Left ventricle myocardium superior (tissue), 1 donor: ENCODE measurements at regions not wholly inside any gene's neighbourhood (a gene's known extent, or its start where the extent isn't known, plus 50 kb on each side); places are given as distances from the start of the nearest gene placed in this dataset.
"Not testable (repeated sequence)": the region's sequence is repeated elsewhere in the genome, so short reads cannot be mapped to it uniquely, and the experiment has no call there.

ENCODE experiments used
- ATAC-seq: fragments of 200-7000 bp; cut with Tn5 transposase; one replicate; pipeline ENCODE4 v1.9.1; 2020; ENCODE audit warnings: mild to moderate bottlenecking, moderate library complexity
- DNase-seq: peaks from one replicate; pipeline ENCODE4 v3.0.0-alpha.2; 2020
- intact Hi-C: fragments of 100-400 bp; cut with micrococcal nuclease; formaldehyde crosslinking; loops from one replicate; pipeline ENCODE4 v1.11.0; 2022
- donor health status: DM: no; HTN: yes; CAD: no; lungs with severe emphysema.

DNA sequence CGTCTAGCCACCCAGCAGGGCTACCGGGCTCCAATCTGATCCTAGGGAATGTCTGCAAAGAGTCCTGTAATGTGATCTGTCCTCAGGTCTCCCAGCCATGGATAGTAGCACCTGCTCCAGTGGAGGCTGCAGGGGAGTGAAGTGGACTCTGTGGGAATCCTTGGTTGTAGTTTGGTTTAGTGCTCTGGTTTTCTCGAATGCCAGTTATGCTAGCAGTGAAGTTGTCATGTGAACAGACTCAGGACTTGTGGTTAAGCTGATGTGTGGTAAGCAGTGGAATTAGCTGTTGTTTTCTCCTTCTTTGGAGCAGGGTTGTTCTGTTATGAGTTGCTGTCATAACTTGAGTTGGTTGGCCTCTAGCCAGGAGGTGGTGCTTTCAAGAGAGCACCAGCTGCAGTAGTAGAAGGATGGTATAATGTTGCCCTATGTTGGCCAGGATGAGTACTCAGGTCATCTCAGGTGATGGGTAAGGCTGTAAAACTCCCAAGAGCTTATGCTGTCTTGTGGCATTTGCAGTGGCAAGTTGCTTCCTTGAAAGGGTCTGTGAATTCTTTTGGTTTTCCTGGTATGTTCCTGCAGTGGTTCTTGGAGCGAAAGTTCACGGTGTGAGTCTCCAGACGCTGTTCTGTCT, 390.2 kb downstream of the UTRN start:
- intact Hi-C loops: no loop called here
- DNase-seq: no peak
- ATAC-seq: no peak

DNA sequence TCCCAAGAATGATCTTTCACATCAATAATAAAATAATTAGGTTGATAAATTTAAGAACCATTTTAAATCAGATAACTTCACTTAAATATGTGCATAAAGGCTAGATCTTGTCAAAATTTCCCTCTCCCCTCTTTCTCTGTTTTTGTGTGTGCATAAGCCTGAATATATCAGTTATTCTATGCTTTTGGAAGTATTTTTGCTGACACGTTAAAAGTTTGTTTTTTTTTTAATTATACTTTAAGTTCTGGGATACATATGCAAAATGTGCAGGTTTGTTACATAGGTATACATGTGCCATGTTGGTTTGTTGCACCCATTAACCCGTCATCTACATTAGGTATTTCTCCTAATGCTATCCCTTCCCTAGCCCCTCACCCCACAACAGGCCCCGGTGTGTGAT, 391.2 kb downstream of the UTRN start:
- ATAC-seq, DNase-seq, intact Hi-C loops: not testable (repeated sequence)

DNA sequence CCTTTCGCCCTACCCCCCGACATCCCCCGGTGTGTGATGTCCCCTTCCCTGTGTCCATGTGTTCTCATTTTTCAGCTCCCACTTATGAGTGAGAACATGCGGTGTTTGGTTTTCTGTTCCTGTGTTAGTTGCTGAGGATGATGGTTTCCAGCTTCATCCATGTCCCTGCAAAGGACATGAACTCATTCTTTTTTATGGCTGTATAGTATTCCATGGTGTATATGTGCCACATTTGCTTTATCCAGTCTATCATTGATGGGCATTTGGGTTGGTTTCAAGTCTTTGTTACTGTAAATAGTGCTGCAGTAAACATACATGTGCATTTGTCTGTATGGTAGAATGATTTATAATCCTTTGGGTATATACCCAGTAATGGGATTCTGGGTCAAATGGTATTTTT, 392.1 kb downstream of the UTRN start:
- intact Hi-C loops, ATAC-seq, DNase-seq: not testable (repeated sequence)

DNA sequence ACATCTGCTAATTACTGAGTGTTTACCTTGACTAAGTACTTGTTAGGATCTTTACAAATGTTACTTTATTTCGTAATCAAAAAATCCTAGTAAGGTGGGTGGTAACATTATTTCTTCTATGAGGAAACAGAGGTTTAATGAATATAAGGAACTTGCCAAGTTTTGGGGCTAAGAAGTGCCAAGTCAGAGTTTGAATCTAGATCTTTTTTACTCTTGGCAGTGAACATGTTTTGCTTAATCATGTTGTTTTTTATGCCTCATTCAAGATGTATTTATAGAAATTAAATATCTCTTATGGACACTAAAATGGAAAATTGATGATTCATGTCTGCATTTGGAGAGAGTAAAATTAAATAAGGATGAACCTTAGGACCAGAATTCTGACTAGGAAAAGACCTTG, 393.7 kb downstream of the UTRN start:
- no peak for ATAC-seq
- intact Hi-C loops: no loop called here
- no peak for DNase-seq

DNA sequence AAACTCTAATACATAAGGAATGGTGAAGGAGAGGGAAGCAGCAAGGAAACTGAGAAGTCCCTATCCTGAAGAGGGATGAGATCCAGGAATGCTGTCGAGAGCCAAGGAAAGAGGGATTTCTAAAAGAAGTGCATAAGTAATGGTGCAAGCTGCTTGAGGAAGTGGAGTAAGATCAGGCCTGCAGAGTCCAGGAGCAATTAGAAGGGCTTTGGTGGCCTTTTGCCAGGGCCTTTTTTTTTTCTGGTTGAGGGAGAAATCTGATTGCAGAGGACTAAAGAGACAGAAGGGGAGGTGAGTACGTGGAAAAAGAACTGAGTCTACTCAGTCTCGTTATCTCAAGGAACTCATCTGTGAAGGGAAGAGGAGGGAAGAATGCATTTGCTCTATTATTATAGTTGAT, 396.2 kb downstream of the UTRN start:
- intact Hi-C loops: no loop called here

DNA sequence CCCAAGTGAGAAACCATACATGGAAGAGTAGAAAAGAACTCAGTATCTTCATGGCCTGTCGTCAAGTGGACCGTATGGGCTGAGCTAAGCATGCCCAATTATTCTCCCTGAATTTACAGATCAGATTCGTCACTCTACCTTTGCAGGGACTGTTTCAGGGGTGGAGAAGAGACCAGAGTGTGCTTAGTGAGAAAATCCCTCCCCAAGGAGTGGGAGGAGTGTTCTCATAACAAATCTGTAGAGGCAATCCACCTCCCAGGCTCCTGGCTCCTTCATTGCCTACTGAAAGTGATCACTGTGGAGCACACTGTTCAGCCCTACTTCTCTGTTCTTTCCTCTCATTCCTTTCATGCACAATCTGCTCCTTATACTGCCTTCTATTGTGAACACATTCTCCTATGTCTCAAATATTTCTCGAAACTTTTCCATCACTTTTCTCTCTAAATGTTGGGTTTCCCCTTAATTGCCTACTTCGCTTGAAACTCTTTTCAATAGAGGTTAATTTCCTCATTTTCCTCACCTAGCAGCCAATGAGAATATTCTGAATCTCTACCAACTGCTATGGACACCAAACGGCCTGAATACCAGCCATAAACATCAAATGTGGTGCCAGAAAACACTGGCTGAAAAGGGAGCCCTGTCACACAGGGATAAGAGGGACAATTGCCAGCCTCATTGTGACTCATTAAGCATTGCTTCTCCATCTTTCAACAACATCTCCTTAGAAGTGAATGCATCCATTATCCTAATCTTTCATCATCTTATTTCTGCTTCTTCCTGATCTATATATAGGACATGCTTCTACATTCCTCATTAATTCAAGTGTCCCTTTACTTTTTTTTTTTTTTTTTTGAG, 398.3 kb downstream of the UTRN start:
- DNase-seq (no peak), ATAC-seq (no peak)
- intact Hi-C loops: no loop called here

More for the DNA sequence above, 396.2 kb downstream of the UTRN start:
- DNase-seq (no peak), ATAC-seq (no peak)

DNA sequence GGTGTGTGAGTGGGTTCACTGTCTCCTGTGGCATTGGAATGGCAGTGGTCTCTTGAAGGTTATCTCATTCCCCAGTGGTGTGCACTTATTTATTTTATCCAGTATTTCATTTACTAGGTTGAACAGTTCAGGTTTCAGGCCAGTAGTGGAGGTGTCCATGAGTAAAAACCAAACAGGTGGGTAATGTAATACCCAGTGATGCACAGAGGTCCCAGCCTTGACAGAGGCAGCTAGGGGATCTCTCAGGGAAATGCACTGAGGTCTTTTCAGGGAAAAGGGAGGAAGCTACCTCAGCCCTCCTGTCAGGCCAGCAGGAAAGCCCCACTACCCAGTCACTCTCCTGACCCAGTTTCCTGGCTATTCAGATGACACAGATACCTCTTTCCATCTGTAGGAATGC, 403.6 kb downstream of the UTRN start:
- ATAC-seq (no peak), DNase-seq (no peak)
- intact Hi-C loops: no loop called here

DNA sequence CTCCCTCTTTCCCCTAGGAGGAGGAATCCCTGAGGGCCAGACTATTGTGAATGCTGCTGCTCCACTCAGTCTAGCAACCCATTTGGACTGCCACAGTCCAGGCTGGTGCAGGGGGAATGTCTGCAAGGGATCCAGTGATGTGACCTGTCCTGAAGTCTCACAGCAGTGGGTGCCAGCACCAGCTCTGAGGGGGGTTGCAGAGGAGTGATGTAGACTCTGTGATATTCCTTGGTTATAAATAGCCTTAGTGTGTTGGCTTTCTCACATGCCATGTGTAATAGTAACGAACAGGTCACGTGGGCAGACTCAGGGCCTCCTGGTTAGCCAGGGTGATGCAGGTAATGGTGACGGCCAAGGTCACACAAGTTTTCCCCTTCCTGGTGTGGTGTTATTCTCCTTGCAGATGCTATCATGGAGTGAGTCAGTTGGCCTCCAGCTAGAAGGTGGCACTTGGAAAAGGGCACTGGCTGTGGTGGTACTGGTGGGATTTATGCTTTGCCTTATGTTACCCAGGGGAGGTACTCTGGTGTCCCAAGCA, 404.4 kb downstream of the UTRN start:
- no peak for DNase-seq
- intact Hi-C loops: no loop called here
- peak; percentile 64 for ATAC-seq

DNA sequence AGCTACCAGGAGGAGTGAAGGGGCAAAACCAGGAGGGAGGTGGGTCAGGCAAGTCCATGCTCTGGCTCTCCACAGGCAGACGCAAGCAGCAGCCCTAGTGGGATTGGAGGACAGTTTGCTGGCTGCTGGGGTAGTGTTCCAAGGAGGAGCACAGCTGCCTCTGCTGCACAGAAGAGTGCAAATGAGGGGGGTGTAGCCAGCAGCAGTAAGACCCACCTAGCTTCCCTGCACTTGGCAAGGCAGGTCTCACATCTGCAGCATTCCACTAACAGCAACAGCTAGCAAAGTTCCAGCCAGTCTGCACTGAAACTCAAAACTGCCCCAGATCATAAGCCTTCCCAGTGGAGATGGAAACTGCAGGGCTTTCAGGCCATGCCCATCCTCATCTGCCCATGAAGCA, 405.0 kb downstream of the UTRN start:
- ATAC-seq: no peak
- intact Hi-C loops: no loop called here
- no peak for DNase-seq

DNA sequence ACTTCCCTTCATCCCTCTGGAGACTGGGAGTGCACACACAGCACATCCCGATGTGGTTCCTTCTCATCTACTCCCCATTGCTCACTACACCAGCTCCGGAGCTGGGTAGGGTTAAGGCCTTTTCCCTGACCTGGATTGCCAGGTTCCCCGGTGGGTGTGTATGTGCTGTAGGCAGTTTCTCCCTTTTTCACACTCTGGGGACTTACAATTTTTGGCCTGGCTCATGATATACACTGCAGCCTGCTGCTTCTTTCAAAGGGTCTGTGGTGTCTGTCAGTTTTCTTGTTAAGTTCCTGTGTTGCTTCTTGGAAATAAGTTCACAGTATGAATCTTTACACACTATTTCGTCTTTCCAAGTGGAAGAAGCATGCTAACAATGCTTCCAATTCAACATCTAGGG, 405.5 kb downstream of the UTRN start:
- ATAC-seq: no peak
- no peak for DNase-seq
- intact Hi-C loops: no loop called here

DNA sequence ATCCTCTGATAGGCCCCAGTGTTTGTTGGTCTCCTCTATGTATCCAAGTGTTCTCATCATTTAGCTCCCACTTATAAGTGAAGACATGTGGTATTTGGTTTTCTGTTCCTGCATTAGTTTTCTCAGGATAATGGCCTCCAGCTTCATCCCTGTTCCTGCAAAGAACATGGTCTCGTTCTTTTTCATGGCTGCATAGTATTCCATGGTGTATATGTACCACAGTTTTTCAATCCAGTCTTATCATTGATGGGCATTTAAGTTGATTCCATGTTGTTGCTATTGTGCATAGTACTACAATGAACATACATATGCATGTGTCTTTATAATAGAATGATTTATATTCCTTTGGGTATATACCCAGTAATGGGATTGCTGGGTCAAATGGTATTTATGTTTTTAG, 406.9 kb downstream of the UTRN start:
- ATAC-seq, DNase-seq, intact Hi-C loops: not testable (repeated sequence)

DNA sequence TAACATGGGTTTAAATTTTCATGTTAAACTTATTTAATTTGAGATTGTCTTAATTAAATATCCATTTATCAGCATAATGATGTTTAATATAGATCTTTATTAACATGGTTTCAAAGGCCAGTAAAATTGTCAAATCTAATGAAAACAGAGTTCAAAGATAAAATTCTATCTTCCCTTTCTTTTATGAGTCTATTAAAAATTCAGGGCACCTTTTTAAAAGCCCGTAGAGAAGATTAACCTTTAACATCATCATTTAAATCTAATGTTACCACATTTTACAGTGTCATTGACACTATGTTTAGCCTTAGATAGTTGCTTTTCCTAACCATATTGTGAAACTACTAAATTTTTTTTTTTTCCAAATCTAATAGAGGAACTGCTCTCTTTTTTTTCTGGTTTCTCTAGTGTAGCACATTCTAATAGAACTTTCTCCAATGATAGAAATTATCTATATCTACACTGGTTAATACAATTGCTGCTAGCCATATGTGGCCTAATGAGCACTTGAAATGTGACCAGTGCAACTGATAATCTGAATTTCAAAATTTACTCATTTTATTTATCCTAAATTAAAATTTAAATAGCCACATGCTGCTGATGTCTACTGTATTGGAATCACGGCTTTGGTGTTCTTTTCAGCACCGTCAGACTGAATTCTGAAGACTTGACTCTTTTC, 410.9 kb downstream of the UTRN start:
- no peak for ATAC-seq
- intact Hi-C loops: no loop called here
- no peak for DNase-seq

DNA sequence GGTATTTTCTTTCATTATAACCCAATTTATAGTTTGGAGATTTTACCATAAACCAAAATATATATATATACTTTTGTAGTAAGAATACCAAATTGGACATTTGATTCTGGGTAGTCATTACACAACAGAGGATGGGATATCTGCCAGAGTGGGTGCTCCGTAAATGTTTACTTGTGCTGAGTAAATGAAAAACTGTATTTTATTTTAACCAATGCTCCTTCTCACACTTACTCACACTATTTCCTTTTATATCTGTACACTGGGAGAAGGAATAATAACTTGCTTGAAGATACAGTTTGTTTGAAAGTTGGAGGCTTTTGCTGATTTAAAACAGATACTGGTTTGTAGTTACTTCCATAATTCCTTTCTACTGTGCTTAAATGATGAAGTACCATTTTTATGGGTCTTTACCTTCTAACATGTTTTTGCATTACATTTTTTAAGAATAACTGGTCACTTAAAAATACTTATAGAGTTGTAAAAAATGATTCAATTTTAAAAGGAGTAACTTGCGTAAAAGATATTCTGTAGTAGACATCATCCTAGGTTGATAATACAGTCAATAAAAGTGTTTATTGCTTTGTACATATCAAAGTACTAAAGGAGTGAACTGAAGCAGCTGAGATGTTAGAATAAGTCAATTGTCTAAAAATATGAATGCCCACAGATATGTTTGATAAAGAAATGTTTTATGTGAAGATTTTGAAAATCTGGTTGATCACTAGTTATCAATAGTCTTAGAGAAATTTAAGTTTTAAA, 411.7 kb downstream of the UTRN start:
- intact Hi-C loops: no loop called here
- DNase-seq (no peak), ATAC-seq (no peak)

DNA sequence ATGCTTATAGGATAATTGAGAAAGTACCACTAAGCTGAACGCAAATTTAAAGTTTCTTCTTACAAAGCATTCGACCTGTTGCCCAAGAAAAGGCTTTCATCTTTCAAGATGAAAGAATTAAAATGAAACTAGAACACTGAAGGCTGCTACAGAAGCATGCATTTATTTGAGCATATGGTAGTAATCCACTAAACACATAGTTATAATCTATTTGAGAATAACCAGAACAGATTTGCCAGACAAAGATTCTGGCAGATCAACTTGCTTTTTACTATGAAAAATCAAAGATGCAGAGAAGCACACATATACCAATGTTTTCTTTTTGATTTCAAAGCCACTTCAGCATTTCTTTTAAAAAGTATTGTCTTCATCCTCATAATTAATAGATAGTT, 412.2 kb downstream of the UTRN start:
- intact Hi-C loops: no loop called here
- ATAC-seq (no peak), DNase-seq (no peak)

DNA sequence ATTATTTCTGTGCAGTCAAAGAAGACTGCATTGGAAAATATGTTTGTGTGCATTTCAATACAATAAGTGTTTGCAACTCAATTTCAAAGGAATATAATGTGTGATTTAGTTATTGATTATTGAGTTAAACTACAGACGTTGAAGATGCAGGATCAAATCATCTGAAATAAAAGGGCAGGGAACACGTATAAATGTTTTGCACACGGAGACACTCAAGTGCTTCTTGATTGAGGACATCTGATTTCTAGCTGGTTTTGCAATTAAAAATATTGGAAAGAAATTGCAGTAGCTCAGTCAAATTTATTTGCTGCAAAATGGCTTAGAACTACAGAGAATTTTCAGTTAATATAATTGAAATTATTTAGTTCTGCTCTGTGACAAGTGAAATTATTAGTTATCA, 412.7 kb downstream of the UTRN start:
- intact Hi-C loops: no loop called here
- ATAC-seq (no peak), DNase-seq (no peak)

DNA sequence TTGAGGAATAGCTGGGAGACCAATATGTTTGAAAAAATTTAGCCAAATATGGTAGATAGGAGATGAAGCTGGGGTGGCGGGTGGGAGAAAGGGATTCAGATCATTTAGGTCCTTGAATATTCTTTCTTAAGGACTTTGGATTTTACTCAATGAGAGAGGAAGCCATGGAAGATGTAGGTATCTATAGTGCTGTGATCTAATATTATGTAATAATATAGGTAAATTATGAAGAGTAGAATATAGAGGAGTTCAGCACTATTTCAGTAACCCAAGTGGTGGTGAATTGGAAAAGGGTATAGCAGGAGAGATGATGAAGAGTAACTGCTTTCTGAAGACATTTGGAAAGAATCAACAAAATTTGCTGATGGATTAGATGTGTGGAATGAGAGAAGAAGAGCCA, 417.6 kb downstream of the UTRN start:
- no peak for ATAC-seq
- intact Hi-C loops: no loop called here
- DNase-seq: no peak

DNA sequence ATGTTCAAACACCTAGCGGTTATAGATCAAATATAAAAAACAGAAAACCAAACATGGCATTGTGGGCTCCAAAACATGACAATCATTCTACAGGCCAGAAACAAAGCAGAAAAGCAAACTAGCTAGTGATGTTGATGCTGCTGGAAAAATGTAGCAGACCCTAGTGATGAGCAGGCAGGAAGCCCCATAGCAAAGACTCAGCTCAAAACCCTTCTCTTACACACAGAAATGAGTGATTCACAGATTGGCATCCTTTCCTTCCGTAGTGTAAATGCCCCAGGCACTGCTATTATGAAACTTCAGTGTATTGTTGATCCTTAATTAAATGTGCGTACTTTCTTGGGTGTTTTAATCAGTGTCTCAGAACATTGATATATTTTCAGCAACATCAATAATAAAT, 425.1 kb downstream of the UTRN start:
- DNase-seq (no peak), ATAC-seq (no peak)

DNA sequence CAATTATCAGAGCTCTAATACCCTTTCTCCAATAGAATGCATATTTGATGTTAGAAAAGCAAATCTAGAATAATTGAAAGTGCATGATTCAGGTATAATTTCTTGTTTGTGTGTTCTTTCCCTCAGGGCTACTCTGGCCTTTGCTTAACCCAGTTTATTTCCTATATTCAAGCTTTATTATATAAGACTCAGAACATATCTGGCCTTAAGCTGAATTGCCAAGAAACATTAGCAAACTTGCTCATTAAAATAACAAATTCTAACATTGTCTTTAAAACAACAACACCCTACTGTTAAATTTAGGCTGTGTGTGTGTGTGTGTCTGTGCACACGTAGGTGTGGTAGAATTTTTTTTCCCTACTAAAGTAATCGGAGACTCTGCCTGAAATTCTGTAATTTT, 426.5 kb downstream of the UTRN start:
- no peak for DNase-seq
- intact Hi-C loops: no loop called here
- no peak for ATAC-seq

More for the DNA sequence above, 425.1 kb downstream of the UTRN start:
- intact Hi-C loops: no loop called here

DNA sequence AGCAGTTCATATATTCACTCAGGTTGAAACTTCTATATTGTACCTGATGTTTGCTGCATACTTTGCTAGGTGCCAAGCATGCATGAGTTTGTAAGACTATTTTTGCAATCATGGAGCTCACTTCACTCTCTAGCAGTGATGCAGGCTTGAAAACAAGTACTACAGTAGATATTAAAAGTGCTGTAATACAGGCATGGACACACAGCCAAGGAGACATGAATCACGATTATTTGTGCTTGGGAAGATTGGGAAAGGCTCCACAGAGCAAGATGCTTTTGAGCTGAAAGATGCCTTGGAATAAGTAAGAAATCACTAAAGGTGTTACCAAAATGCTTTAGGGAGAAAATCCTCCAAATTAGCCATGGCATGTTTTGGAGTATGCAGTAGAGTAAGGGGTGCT, 427.4 kb downstream of the UTRN start:
- intact Hi-C loops: no loop called here
- DNase-seq (no peak), ATAC-seq (no peak)
